ENCODE measurements at regions not wholly inside any gene's neighbourhood (a gene's known extent, or its start where the extent isn't known, plus 50 kb on each side); places are given as distances from the start of the nearest gene placed in this dataset.

DNA sequence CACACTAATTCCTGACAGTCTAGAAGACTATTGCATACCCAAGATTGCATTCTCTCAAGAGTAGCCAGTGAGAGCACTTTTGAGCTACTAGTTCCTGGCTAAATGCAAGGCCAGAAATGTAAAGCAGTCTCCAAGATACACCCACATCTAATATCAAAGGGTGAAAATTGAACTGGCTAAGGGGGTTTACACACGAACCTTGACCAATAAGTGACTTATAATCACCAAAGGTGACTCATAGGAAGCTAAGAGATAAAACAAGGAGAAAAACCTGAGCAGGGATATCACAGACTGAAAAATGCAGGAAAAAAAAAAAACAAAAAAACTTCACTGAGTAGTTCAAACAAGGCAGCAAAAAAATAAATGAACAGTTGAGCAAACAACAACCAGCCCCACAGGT, 172.2 kb upstream of the RRP15 start:
- TF ChIP-seq, protein P1, sequence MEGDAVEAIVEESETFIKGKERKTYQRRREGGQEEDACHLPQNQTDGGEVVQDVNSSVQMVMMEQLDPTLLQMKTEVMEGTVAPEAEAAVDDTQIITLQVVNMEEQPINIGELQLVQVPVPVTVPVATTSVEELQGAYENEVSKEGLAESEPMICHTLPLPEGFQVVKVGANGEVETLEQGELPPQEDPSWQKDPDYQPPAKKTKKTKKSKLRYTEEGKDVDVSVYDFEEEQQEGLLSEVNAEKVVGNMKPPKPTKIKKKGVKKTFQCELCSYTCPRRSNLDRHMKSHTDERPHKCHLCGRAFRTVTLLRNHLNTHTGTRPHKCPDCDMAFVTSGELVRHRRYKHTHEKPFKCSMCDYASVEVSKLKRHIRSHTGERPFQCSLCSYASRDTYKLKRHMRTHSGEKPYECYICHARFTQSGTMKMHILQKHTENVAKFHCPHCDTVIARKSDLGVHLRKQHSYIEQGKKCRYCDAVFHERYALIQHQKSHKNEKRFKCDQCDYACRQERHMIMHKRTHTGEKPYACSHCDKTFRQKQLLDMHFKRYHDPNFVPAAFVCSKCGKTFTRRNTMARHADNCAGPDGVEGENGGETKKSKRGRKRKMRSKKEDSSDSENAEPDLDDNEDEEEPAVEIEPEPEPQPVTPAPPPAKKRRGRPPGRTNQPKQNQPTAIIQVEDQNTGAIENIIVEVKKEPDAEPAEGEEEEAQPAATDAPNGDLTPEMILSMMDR (IDR thresholded peaks at IDR 0.05; ENCODE audit: insufficient read depth, low read length, poor library complexity, severe bottlenecking): no peak
- no peak for TF ChIP-seq EZH2phosphoT487 (conservative IDR thresholded peaks at IDR 0.05; ENCODE audit: low read length)
